ENCODE measurements at regions not wholly inside any gene's neighbourhood (a gene's known extent, or its start where the extent isn't known, plus 50 kb on each side); places are given as distances from the start of the nearest gene placed in this dataset.

- ATAC-seq (ENCODE audit: poor library complexity): no peak
- ChIA-PET CTCF (no interaction called here), POLR2A (no interaction called here)
- intact Hi-C loops (cut with DNase I, micrococcal nuclease): no loop called here
- H3K9me3 ChIP-seq (ENCODE audit: control insufficient read depth in 1 of 2, insufficient read depth in 1 of 2, low read length in 2 of 2): peaks cover 0 to 14% of the 10 kb centered on the region in 2 experiments
- no peak for DNase-seq
- H3K36me3 ChIP-seq (ENCODE audit: insufficient read depth, low read length): no peaks in the 10 kb centered on the region
- no peak overlapping the region for H3K4me3 ChIP-seq (ENCODE audit: low read length)
- Mint-ChIP-seq H3K9me3 (no peaks in the 10 kb centered on the region), H3K4me1 (ENCODE audit: low read depth) (no peaks in the 10 kb centered on the region), H3K27me3 (peaks cover 12% of the 10 kb centered on the region), H3K4me3 (no peak overlapping the region), H3K27ac (no peak overlapping the region), H3K36me3 (ENCODE audit: low read depth) (no peaks in the 10 kb centered on the region)
- no peak overlapping the region for H3K27ac ChIP-seq (ENCODE audit: low read depth in 1 of 2, low read length in 2 of 2)
- peaks cover 0 to 2% of the 10 kb centered on the region in 2 experiments for H3K27me3 ChIP-seq (ENCODE audit: control insufficient read depth in 1 of 2, insufficient read depth in 2 of 2, low read length in 2 of 2)
- TF ChIP-seq CTCF (IDR thresholded peaks at IDR 0.05): no peak
- H3K4me1 ChIP-seq (ENCODE audit: insufficient read depth, low read length): no peaks in the 10 kb centered on the region
Measured at GRCh38 chr2:497770-498492, 179.3 kb downstream of the TMEM18 start.

DNA sequence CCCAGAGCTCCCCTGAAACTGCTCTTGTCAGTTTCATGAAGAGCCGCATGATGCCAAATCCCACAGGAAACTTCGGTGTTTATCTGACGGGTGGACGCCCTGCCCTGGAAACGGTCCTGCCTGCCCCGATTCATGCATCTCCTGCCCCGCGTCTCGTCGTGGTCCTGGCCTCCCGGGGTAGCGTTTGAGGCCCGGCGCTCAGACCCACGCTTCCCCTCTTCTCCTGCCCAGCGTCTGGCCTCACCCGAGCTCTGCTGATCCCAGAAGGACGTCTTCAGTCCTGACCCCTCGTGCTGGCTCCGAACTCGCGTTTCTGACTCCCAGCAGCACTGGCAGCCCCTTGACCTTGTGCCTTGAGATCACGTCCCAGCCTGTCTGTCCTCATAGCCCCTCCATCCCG, 180.5 kb downstream of the TMEM18 start:
- H3K27me3 ChIP-seq (ENCODE audit: control insufficient read depth in 1 of 2, insufficient read depth in 2 of 2, low read length in 2 of 2): peaks cover 0 to 2% of the 10 kb centered on the region in 2 experiments
- ChIA-PET POLR2A (no interaction called here), CTCF (no interaction called here)
- H3K27ac ChIP-seq (ENCODE audit: low read depth in 1 of 2, low read length in 2 of 2): no peak overlapping the region
- H3K4me1 Mint-ChIP-seq (ENCODE audit: low read depth): no peaks in the 10 kb centered on the region
- H3K4me1 ChIP-seq (ENCODE audit: insufficient read depth, low read length): no peaks in the 10 kb centered on the region
- no peak overlapping the region for H3K4me3 Mint-ChIP-seq
- no peak overlapping the region for H3K27ac Mint-ChIP-seq
- TF ChIP-seq CTCF (IDR thresholded peaks at IDR 0.05): no peak
- DNase-seq: no peak
- no peak for ATAC-seq (ENCODE audit: poor library complexity)
- no peaks in the 10 kb centered on the region for H3K36me3 Mint-ChIP-seq (ENCODE audit: low read depth)
- H3K4me3 ChIP-seq (ENCODE audit: low read length): no peak overlapping the region
- H3K27me3 Mint-ChIP-seq: peaks cover 12% of the 10 kb centered on the region
- intact Hi-C loops (cut with DNase I, micrococcal nuclease): no loop called here
- H3K36me3 ChIP-seq (ENCODE audit: insufficient read depth, low read length): no peaks in the 10 kb centered on the region
- peaks cover 0 to 11% of the 10 kb centered on the region in 2 experiments for H3K9me3 ChIP-seq (ENCODE audit: control insufficient read depth in 1 of 2, insufficient read depth in 1 of 2, low read length in 2 of 2)
- no peaks in the 10 kb centered on the region for H3K9me3 Mint-ChIP-seq

GRCh38 chr2:495745-496275, 181.4 kb downstream of the TMEM18 start:
- Mint-ChIP-seq H3K36me3 (ENCODE audit: low read depth) (no peaks in the 10 kb centered on the region), H3K4me1 (ENCODE audit: low read depth) (no peaks in the 10 kb centered on the region), H3K27ac (no peak overlapping the region), H3K9me3 (no peaks in the 10 kb centered on the region), H3K4me3 (no peak overlapping the region), H3K27me3 (peaks cover 12% of the 10 kb centered on the region)
- no peak overlapping the region for H3K27ac ChIP-seq (ENCODE audit: low read depth in 1 of 2, low read length in 2 of 2)
- ChIA-PET CTCF (no interaction called here), POLR2A (no interaction called here)
- H3K4me3 ChIP-seq (ENCODE audit: low read length): no peak overlapping the region
- ATAC-seq (ENCODE audit: poor library complexity) (no peak), DNase-seq (no peak)
- intact Hi-C loops (cut with DNase I, micrococcal nuclease): no loop called here
- peaks cover 0 to 11% of the 10 kb centered on the region in 2 experiments for H3K9me3 ChIP-seq (ENCODE audit: control insufficient read depth in 1 of 2, insufficient read depth in 1 of 2, low read length in 2 of 2)
- no peaks in the 10 kb centered on the region for H3K36me3 ChIP-seq (ENCODE audit: insufficient read depth, low read length)
- H3K27me3 ChIP-seq (ENCODE audit: control insufficient read depth in 1 of 2, insufficient read depth in 2 of 2, low read length in 2 of 2): peaks cover 0 to 2% of the 10 kb centered on the region in 2 experiments
- no peak for TF ChIP-seq CTCF (IDR thresholded peaks at IDR 0.05)
- H3K4me1 ChIP-seq (ENCODE audit: insufficient read depth, low read length): no peaks in the 10 kb centered on the region

Data from CD4-positive, alpha-beta T cell (primary cell).